Pulmonary artery endothelial cell (primary cell): ENCODE measurements at regions not wholly inside any gene's neighbourhood (a gene's known extent, or its start where the extent isn't known, plus 50 kb on each side); places are given as distances from the start of the nearest gene placed in this dataset.
"Not testable (repeated sequence)": the region's sequence is repeated elsewhere in the genome, so short reads cannot be mapped to it uniquely, and the experiment has no call there.

ENCODE experiments used
- DNase-seq: peaks from one replicate; pipeline ENCODE4 v3.0.0-alpha.2; 2011; ENCODE audit warnings: low read depth, low spot score

- DNase-seq: no peak
These were observed 395.4 kb downstream of the ZNF804A start for GRCh38 chr2:184993746-184994145.

GRCh38 chr2:185006481-185006880 is 408.2 kb downstream of the ZNF804A start:
- DNase-seq: no peak

- no peak for DNase-seq
These were observed 414.3 kb downstream of the ZNF804A start for GRCh38 chr2:185012643-185013042.

GRCh38 chr2:185014076-185014475 is 415.7 kb downstream of the ZNF804A start:
- DNase-seq: no peak

- DNase-seq: not testable (repeated sequence)
These were observed 427.6 kb downstream of the ZNF804A start for GRCh38 chr2:185025891-185026290.

- no peak for DNase-seq
These were observed 437.6 kb downstream of the ZNF804A start for GRCh38 chr2:185035906-185036305.

- no peak for DNase-seq
These were observed 446.1 kb downstream of the ZNF804A start for GRCh38 chr2:185044323-185044874.

- DNase-seq: no peak
These were observed 452.5 kb downstream of the ZNF804A start for GRCh38 chr2:185050804-185051203.

- DNase-seq: no peak
These were observed 465.4 kb downstream of the ZNF804A start for GRCh38 chr2:185063761-185064160.

- DNase-seq: no peak
These were observed 467.8 kb downstream of the ZNF804A start for GRCh38 chr2:185066128-185066527.

- no peak for DNase-seq
These were observed 470.8 kb downstream of the ZNF804A start for GRCh38 chr2:185069107-185069506.

- DNase-seq: no peak
These were observed 475.8 kb downstream of the ZNF804A start for GRCh38 chr2:185074156-185074555.

- DNase-seq: no peak
These were observed 484.4 kb downstream of the ZNF804A start for GRCh38 chr2:185082749-185083148.

- no peak for DNase-seq
These were observed 510.3 kb downstream of the ZNF804A start for GRCh38 chr2:185108588-185108987.

- no peak for DNase-seq
These were observed 529.1 kb downstream of the ZNF804A start for GRCh38 chr2:185127412-185127811.

- DNase-seq: no peak
These were observed 530.0 kb downstream of the ZNF804A start for GRCh38 chr2:185128346-185128745.

GRCh38 chr2:185128996-185129395 is 530.7 kb downstream of the ZNF804A start:
- no peak for DNase-seq

GRCh38 chr2:185130685-185131084 is 532.4 kb downstream of the ZNF804A start:
- no peak for DNase-seq

- no peak for DNase-seq
These were observed 534.2 kb downstream of the ZNF804A start for GRCh38 chr2:185132501-185133041.

- no peak for DNase-seq
These were observed 539.4 kb downstream of the ZNF804A start for GRCh38 chr2:185137700-185138099.

GRCh38 chr2:185142677-185143076 is 544.3 kb downstream of the ZNF804A start:
- DNase-seq: no peak

- DNase-seq: no peak
These were observed 546.0 kb downstream of the ZNF804A start for GRCh38 chr2:185144159-185144919.
